K562 (cell line): ENCODE measurements at regions not wholly inside any gene's neighbourhood (a gene's known extent, or its start where the extent isn't known, plus 50 kb on each side); places are given as distances from the start of the nearest gene placed in this dataset.

Experiments used
- ATAC-seq: fragments of 200-7000 bp; cut with Tn5 transposase; 3 replicates; pipeline ENCODE4 v1.9.1; 2020; ENCODE audit warnings: moderate library complexity
- BruUV-seq: library from RNA; stranded (reverse); fragments of 400-500 nt; replicated peaks from 2 replicates; lab custom pipeline; 2021; lab: Mats Ljungman, UMichigan
- CTCF ChIA-PET: fragments of 300-600 bp; formaldehyde crosslinking; extraction: SDS; loops from one replicate; lab custom pipeline; 2021; ENCODE audit warnings: low intra/inter-chr PET ratio; lab: Yijun Ruan, JAX
- POLR2A ChIA-PET: fragments of 300-600, 350-650 bp; sonication (Branson Sonifier 250); formaldehyde crosslinking; extraction: SDS; loops from one replicate; lab custom pipeline; 2021; ENCODE audit warnings: antibody characterized with exemption, inconsistent platforms; lab: Yijun Ruan, JAX
- DNase-seq, 4 experiments: peaks; one replicate each; pipeline versions ENCODE4 v3.0.0 to v3.0.0-alpha.2; 2011 to 2018; ENCODE audit warnings: low spot score in 3 of 4, mixed read lengths in 3 of 4; ENCODE audit errors: extremely low read depth in 1 of 4
- FAIRE-seq: peaks from 2 replicates; lab custom pipeline; 2011; peaks lifted over from hg19 to GRCh38; lab: Jason Lieb, UNC
- H2AFZ ChIP-seq: 2 replicates; pipeline ENCODE4 v1.6.0; 2011; ENCODE audit warnings: low read depth, low read length, control low read depth, inconsistent platforms
- H3K27ac ChIP-seq: fragments of 200-600 bp; 3 replicates; pipeline ENCODE4 v1.8.0; 2011; ENCODE audit warnings: low read depth, mild to moderate bottlenecking, control low read depth, inconsistent platforms, low read length, moderate library complexity, mixed read lengths; ENCODE audit errors: extremely low read depth
- H3K27me3 ChIP-seq, 2 experiments: fragments of 300-600 bp in 1 of 2; 2 replicates in 1 of 2; 3 replicates in 1 of 2; pipeline versions ENCODE4 v1.6.0 to v1.8.0; 2011; ENCODE audit warnings: inconsistent platforms in 2 of 2, low read length in 2 of 2, mild to moderate bottlenecking in 1 of 2, mixed read lengths in 1 of 2, moderate library complexity in 1 of 2; ENCODE audit not compliant: control insufficient read depth in 2 of 2, insufficient read depth in 2 of 2
- H3K36me3 ChIP-seq: fragments of 300-600 bp; 3 replicates; pipeline ENCODE4 v1.8.0; 2011; ENCODE audit warnings: mild to moderate bottlenecking, low read length, inconsistent platforms; ENCODE audit not compliant: control insufficient read depth, insufficient read depth
- H3K4me1 ChIP-seq, 2 experiments: fragments of 200-600 bp in 1 of 2; replicated peaks in 1 of 2; 2 replicates in 1 of 2; 3 replicates in 1 of 2; pipeline versions ENCODE4 v1.5.1 to v1.8.0; 2011; ENCODE audit warnings: inconsistent platforms in 2 of 2, low read length in 2 of 2, mild to moderate bottlenecking in 1 of 2, mixed read lengths in 1 of 2, moderate library complexity in 1 of 2; ENCODE audit not compliant: control insufficient read depth in 2 of 2, insufficient read depth in 2 of 2
- H3K4me2 ChIP-seq: 2 replicates; pipeline ENCODE4 v1.6.1; 2011; ENCODE audit warnings: low read length, control low read depth, inconsistent platforms, mixed read lengths; ENCODE audit not compliant: insufficient read depth
- H3K4me3 ChIP-seq: fragments of 200-600 bp; sonication (generic), shearing (Covaris generic); 2 replicates; pipeline ENCODE4 v1.5.1; 2016; ENCODE audit warnings: control low read depth, inconsistent platforms
- H3K79me2 ChIP-seq: fragments of 200-600 bp; 3 replicates; pipeline ENCODE4 v1.8.0; 2011; ENCODE audit warnings: low read length, inconsistent platforms; ENCODE audit not compliant: control insufficient read depth, insufficient read depth
- H3K9ac ChIP-seq, 2 experiments: 2 replicates each; pipeline versions ENCODE4 v1.6.0 to v1.6.1; 2011; ENCODE audit warnings: low read depth in 2 of 2, low read length in 2 of 2, control low read depth in 1 of 2, inconsistent platforms in 1 of 2, mild to moderate bottlenecking in 1 of 2, mixed read lengths in 1 of 2; ENCODE audit not compliant: insufficient read depth in 1 of 2
- H3K9me1 ChIP-seq: one replicate; pipeline ENCODE4 v1.6.0; 2011; ENCODE audit warnings: inconsistent platforms, mild to moderate bottlenecking, low read length, moderate library complexity; ENCODE audit not compliant: control insufficient read depth, insufficient read depth
- H3K9me3 ChIP-seq: replicated peaks from 2 replicates; pipeline ENCODE4 v1.5.1; 2011; ENCODE audit warnings: low read depth, low read length, inconsistent platforms; ENCODE audit not compliant: control insufficient read depth, insufficient read depth
- H4K20me1 ChIP-seq: replicated peaks from 2 replicates; pipeline ENCODE4 v1.6.1; 2011; ENCODE audit warnings: low read length, inconsistent platforms, mixed read lengths; ENCODE audit not compliant: control insufficient read depth, insufficient read depth
- HDGF ChIP-seq: fragments of 450-650 bp; IDR thresholded peaks from 2 replicates; pipeline ENCODE4 v1.6.1; 2016
- REST ChIP-seq, 2 experiments: fragments of 450-650 bp; formaldehyde crosslinking in 1 of 2; IDR thresholded peaks; 2 replicates each; pipeline versions ENCODE4 v1.4.0 to v1.6.1; 2014 to 2020; ENCODE audit warnings: mild to moderate bottlenecking in 2 of 2, borderline replicate concordance in 1 of 2, low read depth in 1 of 2
- THAP7 ChIP-seq: fragments of 250-450 bp; sonication (Bioruptor Pico); IDR thresholded peaks from 2 replicates; pipeline ENCODE4 v1.5.0; 2021
- ZC3H4 ChIP-seq: sonication (generic); formaldehyde crosslinking; IDR thresholded peaks from 2 replicates; pipeline ENCODE4 v1.9.0; 2021; ENCODE audit warnings: missing genetic modification reagents, borderline replicate concordance
- WGBS: fragments of 100-300 bp; shearing (Covaris generic); methylation state at CpG from one replicate; pipeline ENCODE4 v1.1.6; 2016; ENCODE audit warnings: low coverage, mixed read lengths; ENCODE audit not compliant: insufficient coverage; ENCODE audit errors: missing lambda C conversion rate; 5-methylcytosine and 5-hydroxymethylcytosine counted together
- in situ Hi-C: fragments of 300-500 bp; cut with MboI; formaldehyde crosslinking; loops from 4 replicates; pipeline ENCODE4 v1.15.0; 2018; ENCODE audit warnings: inconsistent platforms, mixed read lengths
- intact Hi-C: fragments of 100-400 bp; cut with micrococcal nuclease; formaldehyde crosslinking; loops from 2 replicates; pipeline ENCODE4 v1.14.2; 2022

- in situ Hi-C loops (no loop called here), intact Hi-C loops (no loop called here)
- Histone ChIP-seq H3K9me3 (no peaks in the 10 kb centered on the region), H3K4me1 (no peaks in the 10 kb centered on the region), H3K36me3 (no peaks in the 10 kb centered on the region), H3K4me2 (no peak overlapping the region), H3K27ac (no peak overlapping the region), H3K9me1 (no peaks in the 10 kb centered on the region), H2AFZ (no peak overlapping the region), H3K27me3 (peaks cover 0 to 5% of the 10 kb centered on the region in 2 experiments; a peak in 1 of 5 replicates), H3K9ac (no peak overlapping the region), H3K79me2 (no peaks in the 10 kb centered on the region), H4K20me1 (no peaks in the 10 kb centered on the region), H3K4me3 (no peak overlapping the region)
- DNase-seq (no peak), ATAC-seq (no peak), FAIRE-seq (no peak)
- ChIA-PET POLR2A (no interaction called here), CTCF (no interaction called here)
- WGBS, result 3% methylated on average over 3 of the region's 3 CpGs
- TF ChIP-seq ZC3H4 (no peak), THAP7 (CRISPR knock-in tag) (no peak), HDGF (no peak), REST (IDR thresholded peaks at IDR 0.05; ENCODE audit: borderline replicate concordance) (0 out of 2 replicates have a peak, but pooled peaks have one; percentile 18), REST (CRISPR knock-in tag; IDR thresholded peaks at IDR 0.05; ENCODE audit: low read depth) (no peak)
- BruUV-seq, result no TSS peak
Observed at GRCh38 chr1:213681788-213682340, 305.9 kb upstream of the PROX1 start.
